ENCODE measurements at regions not wholly inside any gene's neighbourhood (a gene's known extent, or its start where the extent isn't known, plus 50 kb on each side); places are given as distances from the start of the nearest gene placed in this dataset.

GRCh38 chr13:40207001-40207478 lies 459.4 kb downstream of the FOXO1 start:
- peak overlapping the region in 1 of 3 donors; percentile 37 for H3K27ac ChIP-seq
- intact Hi-C loops (cut with DNase I) = no loop called here

GRCh38 chr13:40208517-40208916 lies 457.9 kb downstream of the FOXO1 start:
- no peaks in the 10 kb centered on the region for H3K27me3 ChIP-seq
- H3K9me3 ChIP-seq = no peaks in the 10 kb centered on the region
- no peaks in the 10 kb centered on the region for H3K4me1 ChIP-seq
- no peak for TF ChIP-seq POLR2A (IDR thresholded peaks at IDR 0.05)
- no peak for TF ChIP-seq CTCF (IDR thresholded peaks at IDR 0.05)
- 52% methylated on average over 3 of the region's 4 CpGs for WGBS (ENCODE audit: insufficient coverage, low coverage, low lambda C conversion rate, missing lambda C conversion rate)
- ATAC-seq (no peak), DNase-seq (no peak)
- peaks cover 0 to 6% (median 0%) of the 10 kb centered on the region in 4 donors for H3K36me3 ChIP-seq
- H3K27ac ChIP-seq = no peak overlapping the region
- H3K4me3 ChIP-seq = no peak overlapping the region
- intact Hi-C loops (cut with DNase I) = no loop called here

More at GRCh38 chr13:40207001-40207478, 459.4 kb downstream of the FOXO1 start:
- DNase-seq (no peak), ATAC-seq (no peak)
- Histone ChIP-seq H3K27me3 (no peaks in the 10 kb centered on the region), H3K4me1 (no peaks in the 10 kb centered on the region), H3K4me3 (no peak overlapping the region), H3K9me3 (no peaks in the 10 kb centered on the region), H3K36me3 (peaks cover 0 to 6% (median 0%) of the 10 kb centered on the region in 4 donors)
- TF ChIP-seq CTCF (IDR thresholded peaks at IDR 0.05) (no peak), POLR2A (IDR thresholded peaks at IDR 0.05) (no peak)
- WGBS (ENCODE audit: insufficient coverage, low coverage, low lambda C conversion rate, missing lambda C conversion rate) = 79% methylated on average over 4 of the region's 6 CpGs

- H3K9me3 ChIP-seq = no peaks in the 10 kb centered on the region
- ATAC-seq (no peak), DNase-seq (no peak)
- TF ChIP-seq POLR2A (IDR thresholded peaks at IDR 0.05) = no peak
- no peak overlapping the region for H3K4me3 ChIP-seq
- intact Hi-C loops (cut with DNase I) = no loop called here
- no peaks in the 10 kb centered on the region for H3K27me3 ChIP-seq
- H3K4me1 ChIP-seq = no peaks in the 10 kb centered on the region
- H3K36me3 ChIP-seq = no peaks in the 10 kb centered on the region
- no peak overlapping the region for H3K27ac ChIP-seq
- 75% methylated on average over 3 of the region's 4 CpGs for WGBS (ENCODE audit: insufficient coverage, low coverage, low lambda C conversion rate, missing lambda C conversion rate)
These were observed 455.4 kb downstream of the FOXO1 start for GRCh38 chr13:40210865-40211585.

GRCh38 chr13:40211586-40211968 lies 454.9 kb downstream of the FOXO1 start:
- no peaks in the 10 kb centered on the region for H3K36me3 ChIP-seq
- no peak overlapping the region for H3K4me3 ChIP-seq
- DNase-seq (no peak), ATAC-seq (peak in 1 of 4 donors; percentile 28)
- TF ChIP-seq CTCF (IDR thresholded peaks at IDR 0.05) (no peak), POLR2A (IDR thresholded peaks at IDR 0.05) (no peak)
- WGBS (ENCODE audit: insufficient coverage, low coverage, low lambda C conversion rate, missing lambda C conversion rate) = 87% methylated on average over 3 of the region's 3 CpGs
- H3K27ac ChIP-seq = no peak overlapping the region
- H3K27me3 ChIP-seq = no peaks in the 10 kb centered on the region
- intact Hi-C loops (cut with DNase I) = no loop called here
- H3K9me3 ChIP-seq = no peaks in the 10 kb centered on the region
- no peaks in the 10 kb centered on the region for H3K4me1 ChIP-seq

GRCh38 chr13:40213779-40214178 lies 452.7 kb downstream of the FOXO1 start:
- no peaks in the 10 kb centered on the region for H3K4me1 ChIP-seq
- DNase-seq (no peak), ATAC-seq (no peak)
- no peak overlapping the region for H3K27ac ChIP-seq
- H3K36me3 ChIP-seq = no peaks in the 10 kb centered on the region
- TF ChIP-seq POLR2A (IDR thresholded peaks at IDR 0.05) (no peak), CTCF (IDR thresholded peaks at IDR 0.05) (no peak)
- intact Hi-C loops (cut with DNase I) = no loop called here
- no peaks in the 10 kb centered on the region for H3K27me3 ChIP-seq
- no peak overlapping the region for H3K4me3 ChIP-seq
- H3K9me3 ChIP-seq = no peaks in the 10 kb centered on the region

Measured in right lobe of liver (tissue), 6 donors.